ENCODE measurements at regions not wholly inside any gene's neighbourhood (a gene's known extent, or its start where the extent isn't known, plus 50 kb on each side); places are given as distances from the start of the nearest gene placed in this dataset.

GRCh38 chr9:106420511-106420944, 442.4 kb upstream of the ZNF462 start:
- H3K27me3 ChIP-seq (ENCODE audit: control insufficient read depth in 4 of 4, insufficient read depth in 4 of 4, low read length in 3 of 4) = no peaks in the 10 kb centered on the region
- WGBS = 62% methylated on average over 4 of the region's 4 CpGs
- H3K36me3 ChIP-seq (ENCODE audit: control insufficient read depth in 4 of 4, insufficient read depth in 3 of 4, low read depth in 1 of 4, low read length in 3 of 4) = no peaks in the 10 kb centered on the region
- no peak overlapping the region for H3K9ac ChIP-seq (ENCODE audit: low read depth in 1 of 2, low read length in 2 of 2)
- H3K27ac ChIP-seq (ENCODE audit: low read depth in 1 of 2, low read length in 2 of 2) = no peak overlapping the region
- H3K4me3 ChIP-seq (ENCODE audit: low read depth in 1 of 3, low read length in 3 of 3) = no peak overlapping the region
- no peaks in the 10 kb centered on the region for H3K9me3 ChIP-seq (ENCODE audit: control insufficient read depth in 4 of 4, low read length in 3 of 4)
- H3K4me1 ChIP-seq (ENCODE audit: control insufficient read depth in 4 of 4, insufficient read depth in 4 of 4, low read length in 3 of 4) = no peaks in the 10 kb centered on the region
- no peak for DNase-seq (ENCODE audit: low spot score)
- no peak for TF ChIP-seq CTCF (IDR thresholded peaks at IDR 0.05; ENCODE audit: low read depth, low read length, missing input control)
- no peak for TF ChIP-seq YY1 (IDR thresholded peaks at IDR 0.05)
- no peak for TF ChIP-seq HNF4G (IDR thresholded peaks at IDR 0.05)
- TF ChIP-seq FOXA1 (IDR thresholded peaks at IDR 0.05) = no peak
- no peak for TF ChIP-seq RXRA (IDR thresholded peaks at IDR 0.05)

- Histone ChIP-seq H3K9ac (ENCODE audit: low read depth in 1 of 2, low read length in 2 of 2) (no peak overlapping the region), H3K9me3 (ENCODE audit: control insufficient read depth in 4 of 4, low read length in 3 of 4) (no peaks in the 10 kb centered on the region), H3K27ac (ENCODE audit: low read depth in 1 of 2, low read length in 2 of 2) (no peak overlapping the region), H3K4me1 (ENCODE audit: control insufficient read depth in 4 of 4, insufficient read depth in 4 of 4, low read length in 3 of 4) (no peaks in the 10 kb centered on the region), H3K27me3 (ENCODE audit: control insufficient read depth in 4 of 4, insufficient read depth in 4 of 4, low read length in 3 of 4) (no peaks in the 10 kb centered on the region), H3K4me3 (ENCODE audit: low read depth in 1 of 3, low read length in 3 of 3) (no peak overlapping the region), H3K36me3 (ENCODE audit: control insufficient read depth in 4 of 4, insufficient read depth in 3 of 4, low read depth in 1 of 4, low read length in 3 of 4) (no peaks in the 10 kb centered on the region)
- no peak for TF ChIP-seq YY1 (IDR thresholded peaks at IDR 0.05)
- TF ChIP-seq EGR1 (IDR thresholded peaks at IDR 0.05; ENCODE audit: low read depth in 2 of 2) = no peak
- no peak for DNase-seq (ENCODE audit: low spot score)
- 86% methylated on average over 3 of the region's 3 CpGs for WGBS
These were observed 441.2 kb upstream of the ZNF462 start for GRCh38 chr9:106421772-106422171.

GRCh38 chr9:106423575-106423974, 439.4 kb upstream of the ZNF462 start:
- 83% methylated on average over 2 of the region's 2 CpGs for WGBS

GRCh38 chr9:106432631-106433030, 430.3 kb upstream of the ZNF462 start:
- no peaks in the 10 kb centered on the region for H3K4me1 ChIP-seq (ENCODE audit: control insufficient read depth in 4 of 4, insufficient read depth in 4 of 4, low read length in 3 of 4)
- no peaks in the 10 kb centered on the region for H3K27me3 ChIP-seq (ENCODE audit: control insufficient read depth in 4 of 4, insufficient read depth in 4 of 4, low read length in 3 of 4)
- H3K9me3 ChIP-seq (ENCODE audit: control insufficient read depth in 4 of 4, low read length in 3 of 4) = no peaks in the 10 kb centered on the region
- H3K36me3 ChIP-seq (ENCODE audit: control insufficient read depth in 4 of 4, insufficient read depth in 3 of 4, low read depth in 1 of 4, low read length in 3 of 4) = no peaks in the 10 kb centered on the region
- 92% methylated on average over 1 of the region's 1 CpG for WGBS
- no peak overlapping the region for H3K9ac ChIP-seq (ENCODE audit: low read depth in 1 of 2, low read length in 2 of 2)
- DNase-seq (ENCODE audit: low spot score) = no peak
- H3K4me3 ChIP-seq (ENCODE audit: low read depth in 1 of 3, low read length in 3 of 3) = no peak overlapping the region
- no peak overlapping the region for H3K27ac ChIP-seq (ENCODE audit: low read depth in 1 of 2, low read length in 2 of 2)
- no peak for TF ChIP-seq REST (IDR thresholded peaks at IDR 0.05)
- no peak for TF ChIP-seq JUND (IDR thresholded peaks at IDR 0.05)
- no peak for TF ChIP-seq YY1 (IDR thresholded peaks at IDR 0.05)
- TF ChIP-seq ZBTB33 (IDR thresholded peaks at IDR 0.05) = no peak
- TF ChIP-seq FOXA2 (IDR thresholded peaks at IDR 0.05) = no peak
- no peak for TF ChIP-seq CTCF (IDR thresholded peaks at IDR 0.05; ENCODE audit: low read depth, low read length, missing input control)
- no peak for TF ChIP-seq SP1 (IDR thresholded peaks at IDR 0.05)
- no peak for TF ChIP-seq TAF1 (conservative IDR thresholded peaks at IDR 0.05)

More at GRCh38 chr9:106423575-106423974, 439.4 kb upstream of the ZNF462 start:
- Histone ChIP-seq H3K27ac (ENCODE audit: low read depth in 1 of 2, low read length in 2 of 2) (no peak overlapping the region), H3K4me3 (ENCODE audit: low read depth in 1 of 3, low read length in 3 of 3) (no peak overlapping the region), H3K27me3 (ENCODE audit: control insufficient read depth in 4 of 4, insufficient read depth in 4 of 4, low read length in 3 of 4) (no peaks in the 10 kb centered on the region), H3K36me3 (ENCODE audit: control insufficient read depth in 4 of 4, insufficient read depth in 3 of 4, low read depth in 1 of 4, low read length in 3 of 4) (no peaks in the 10 kb centered on the region), H3K9me3 (ENCODE audit: control insufficient read depth in 4 of 4, low read length in 3 of 4) (no peaks in the 10 kb centered on the region), H3K9ac (ENCODE audit: low read depth in 1 of 2, low read length in 2 of 2) (no peak overlapping the region), H3K4me1 (ENCODE audit: control insufficient read depth in 4 of 4, insufficient read depth in 4 of 4, low read length in 3 of 4) (no peaks in the 10 kb centered on the region)
- DNase-seq (ENCODE audit: low spot score) = no peak
- TF ChIP-seq ATF3 (IDR thresholded peaks at IDR 0.05) (no peak), JUND (IDR thresholded peaks at IDR 0.05) (no peak), HNF4A (conservative IDR thresholded peaks at IDR 0.05) (no peak), FOXA1 (IDR thresholded peaks at IDR 0.05) (no peak), TAF1 (conservative IDR thresholded peaks at IDR 0.05) (no peak)

Measured in liver (tissue), 8 donors.